ENCODE measurements at regions not wholly inside any gene's neighbourhood (a gene's known extent, or its start where the extent isn't known, plus 50 kb on each side); places are given as distances from the start of the nearest gene placed in this dataset.

DNA sequence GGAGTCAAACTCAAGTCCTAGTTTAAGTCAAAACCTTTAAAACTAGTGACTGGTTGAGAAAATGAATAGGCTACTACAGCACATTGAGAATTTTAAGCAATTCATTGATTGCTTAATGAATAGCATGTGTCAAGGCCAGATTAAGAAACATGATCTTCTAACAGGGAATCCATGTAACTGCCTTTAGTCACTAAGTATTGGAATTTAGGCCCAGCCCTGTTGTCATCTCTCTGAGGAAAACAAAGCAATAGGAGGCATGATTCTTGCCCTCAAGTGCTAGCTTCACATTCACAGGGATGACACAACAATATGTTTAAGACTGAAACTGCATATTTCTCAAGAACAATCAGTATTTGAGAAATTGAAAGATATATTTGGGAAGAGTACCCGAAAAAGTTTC, 70.0 kb upstream of the PTGS2 start (continued):
- TF ChIP-seq NR1H2 (CRISPR knock-in tag; IDR thresholded peaks at IDR 0.05): no peak
- TF ChIP-seq, protein P1, sequence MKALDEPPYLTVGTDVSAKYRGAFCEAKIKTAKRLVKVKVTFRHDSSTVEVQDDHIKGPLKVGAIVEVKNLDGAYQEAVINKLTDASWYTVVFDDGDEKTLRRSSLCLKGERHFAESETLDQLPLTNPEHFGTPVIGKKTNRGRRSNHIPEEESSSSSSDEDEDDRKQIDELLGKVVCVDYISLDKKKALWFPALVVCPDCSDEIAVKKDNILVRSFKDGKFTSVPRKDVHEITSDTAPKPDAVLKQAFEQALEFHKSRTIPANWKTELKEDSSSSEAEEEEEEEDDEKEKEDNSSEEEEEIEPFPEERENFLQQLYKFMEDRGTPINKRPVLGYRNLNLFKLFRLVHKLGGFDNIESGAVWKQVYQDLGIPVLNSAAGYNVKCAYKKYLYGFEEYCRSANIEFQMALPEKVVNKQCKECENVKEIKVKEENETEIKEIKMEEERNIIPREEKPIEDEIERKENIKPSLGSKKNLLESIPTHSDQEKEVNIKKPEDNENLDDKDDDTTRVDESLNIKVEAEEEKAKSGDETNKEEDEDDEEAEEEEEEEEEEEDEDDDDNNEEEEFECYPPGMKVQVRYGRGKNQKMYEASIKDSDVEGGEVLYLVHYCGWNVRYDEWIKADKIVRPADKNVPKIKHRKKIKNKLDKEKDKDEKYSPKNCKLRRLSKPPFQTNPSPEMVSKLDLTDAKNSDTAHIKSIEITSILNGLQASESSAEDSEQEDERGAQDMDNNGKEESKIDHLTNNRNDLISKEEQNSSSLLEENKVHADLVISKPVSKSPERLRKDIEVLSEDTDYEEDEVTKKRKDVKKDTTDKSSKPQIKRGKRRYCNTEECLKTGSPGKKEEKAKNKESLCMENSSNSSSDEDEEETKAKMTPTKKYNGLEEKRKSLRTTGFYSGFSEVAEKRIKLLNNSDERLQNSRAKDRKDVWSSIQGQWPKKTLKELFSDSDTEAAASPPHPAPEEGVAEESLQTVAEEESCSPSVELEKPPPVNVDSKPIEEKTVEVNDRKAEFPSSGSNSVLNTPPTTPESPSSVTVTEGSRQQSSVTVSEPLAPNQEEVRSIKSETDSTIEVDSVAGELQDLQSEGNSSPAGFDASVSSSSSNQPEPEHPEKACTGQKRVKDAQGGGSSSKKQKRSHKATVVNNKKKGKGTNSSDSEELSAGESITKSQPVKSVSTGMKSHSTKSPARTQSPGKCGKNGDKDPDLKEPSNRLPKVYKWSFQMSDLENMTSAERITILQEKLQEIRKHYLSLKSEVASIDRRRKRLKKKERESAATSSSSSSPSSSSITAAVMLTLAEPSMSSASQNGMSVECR (CRISPR knock-in tag; IDR thresholded peaks at IDR 0.05; ENCODE audit: borderline replicate concordance): no peak
- TF ChIP-seq, protein P2, sequence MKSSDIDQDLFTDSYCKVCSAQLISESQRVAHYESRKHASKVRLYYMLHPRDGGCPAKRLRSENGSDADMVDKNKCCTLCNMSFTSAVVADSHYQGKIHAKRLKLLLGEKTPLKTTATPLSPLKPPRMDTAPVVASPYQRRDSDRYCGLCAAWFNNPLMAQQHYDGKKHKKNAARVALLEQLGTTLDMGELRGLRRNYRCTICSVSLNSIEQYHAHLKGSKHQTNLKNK (CRISPR knock-in tag; IDR thresholded peaks at IDR 0.05): no peak

DNA sequence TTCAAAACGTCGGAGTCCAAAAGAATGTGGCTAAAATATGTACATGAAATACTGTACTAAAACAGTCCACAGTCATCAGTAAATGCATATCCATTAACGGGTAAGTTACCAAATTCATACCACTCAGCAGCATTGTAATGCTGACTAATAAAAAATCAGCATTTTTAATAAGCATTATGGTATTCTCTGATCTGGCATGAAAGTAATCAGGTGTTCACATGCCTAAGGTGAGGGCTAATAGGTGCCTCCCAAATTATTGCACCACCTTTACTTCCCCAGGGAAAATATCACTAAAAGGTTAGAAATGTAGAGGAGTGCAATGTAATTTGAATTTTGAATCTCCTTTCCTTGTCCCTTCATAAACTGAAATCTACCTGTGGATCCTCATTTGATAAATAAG, 69.6 kb upstream of the PTGS2 start:
- no peak overlapping the region for H3K27ac Mint-ChIP-seq
- H3K36me3 Mint-ChIP-seq: peaks cover 23% of the 10 kb centered on the region
- TF ChIP-seq, protein P3, sequence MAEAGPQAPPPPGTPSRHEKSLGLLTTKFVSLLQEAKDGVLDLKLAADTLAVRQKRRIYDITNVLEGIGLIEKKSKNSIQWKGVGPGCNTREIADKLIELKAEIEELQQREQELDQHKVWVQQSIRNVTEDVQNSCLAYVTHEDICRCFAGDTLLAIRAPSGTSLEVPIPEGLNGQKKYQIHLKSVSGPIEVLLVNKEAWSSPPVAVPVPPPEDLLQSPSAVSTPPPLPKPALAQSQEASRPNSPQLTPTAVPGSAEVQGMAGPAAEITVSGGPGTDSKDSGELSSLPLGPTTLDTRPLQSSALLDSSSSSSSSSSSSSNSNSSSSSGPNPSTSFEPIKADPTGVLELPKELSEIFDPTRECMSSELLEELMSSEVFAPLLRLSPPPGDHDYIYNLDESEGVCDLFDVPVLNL (CRISPR knock-in tag; IDR thresholded peaks at IDR 0.05; ENCODE audit: borderline replicate concordance, low read depth): no peak
- TF ChIP-seq SP1 (CRISPR knock-in tag; conservative IDR thresholded peaks at IDR 0.05) (no peak), ELF4 (CRISPR knock-in tag; IDR thresholded peaks at IDR 0.05; ENCODE audit: low read depth) (no peak), NFE2L1 (CRISPR knock-in tag; IDR thresholded peaks at IDR 0.05) (no peak), MYBL2 (CRISPR knock-in tag; IDR thresholded peaks at IDR 0.05) (no peak), TEAD4 (CRISPR knock-in tag; IDR thresholded peaks at IDR 0.05) (no peak), ZNF317 (CRISPR knock-in tag; IDR thresholded peaks at IDR 0.05; ENCODE audit: borderline replicate concordance, low read depth) (no peak), SOX15 (CRISPR knock-in tag; IDR thresholded peaks at IDR 0.05) (no peak), ZNF396 (CRISPR knock-in tag; IDR thresholded peaks at IDR 0.05; ENCODE audit: borderline replicate concordance) (no peak), ZNF263 (CRISPR knock-in tag; IDR thresholded peaks at IDR 0.05; ENCODE audit: low read depth) (no peak), SMAD4 (CRISPR knock-in tag; IDR thresholded peaks at IDR 0.05) (no peak), SMAD3 (CRISPR knock-in tag; IDR thresholded peaks at IDR 0.05; ENCODE audit: borderline replicate concordance) (no peak)
- TF ChIP-seq, protein P4, sequence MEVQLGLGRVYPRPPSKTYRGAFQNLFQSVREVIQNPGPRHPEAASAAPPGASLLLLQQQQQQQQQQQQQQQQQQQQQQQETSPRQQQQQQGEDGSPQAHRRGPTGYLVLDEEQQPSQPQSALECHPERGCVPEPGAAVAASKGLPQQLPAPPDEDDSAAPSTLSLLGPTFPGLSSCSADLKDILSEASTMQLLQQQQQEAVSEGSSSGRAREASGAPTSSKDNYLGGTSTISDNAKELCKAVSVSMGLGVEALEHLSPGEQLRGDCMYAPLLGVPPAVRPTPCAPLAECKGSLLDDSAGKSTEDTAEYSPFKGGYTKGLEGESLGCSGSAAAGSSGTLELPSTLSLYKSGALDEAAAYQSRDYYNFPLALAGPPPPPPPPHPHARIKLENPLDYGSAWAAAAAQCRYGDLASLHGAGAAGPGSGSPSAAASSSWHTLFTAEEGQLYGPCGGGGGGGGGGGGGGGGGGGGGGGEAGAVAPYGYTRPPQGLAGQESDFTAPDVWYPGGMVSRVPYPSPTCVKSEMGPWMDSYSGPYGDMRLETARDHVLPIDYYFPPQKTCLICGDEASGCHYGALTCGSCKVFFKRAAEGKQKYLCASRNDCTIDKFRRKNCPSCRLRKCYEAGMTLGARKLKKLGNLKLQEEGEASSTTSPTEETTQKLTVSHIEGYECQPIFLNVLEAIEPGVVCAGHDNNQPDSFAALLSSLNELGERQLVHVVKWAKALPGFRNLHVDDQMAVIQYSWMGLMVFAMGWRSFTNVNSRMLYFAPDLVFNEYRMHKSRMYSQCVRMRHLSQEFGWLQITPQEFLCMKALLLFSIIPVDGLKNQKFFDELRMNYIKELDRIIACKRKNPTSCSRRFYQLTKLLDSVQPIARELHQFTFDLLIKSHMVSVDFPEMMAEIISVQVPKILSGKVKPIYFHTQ (CRISPR knock-in tag; IDR thresholded peaks at IDR 0.05): no peak
- TF ChIP-seq, protein P5, sequence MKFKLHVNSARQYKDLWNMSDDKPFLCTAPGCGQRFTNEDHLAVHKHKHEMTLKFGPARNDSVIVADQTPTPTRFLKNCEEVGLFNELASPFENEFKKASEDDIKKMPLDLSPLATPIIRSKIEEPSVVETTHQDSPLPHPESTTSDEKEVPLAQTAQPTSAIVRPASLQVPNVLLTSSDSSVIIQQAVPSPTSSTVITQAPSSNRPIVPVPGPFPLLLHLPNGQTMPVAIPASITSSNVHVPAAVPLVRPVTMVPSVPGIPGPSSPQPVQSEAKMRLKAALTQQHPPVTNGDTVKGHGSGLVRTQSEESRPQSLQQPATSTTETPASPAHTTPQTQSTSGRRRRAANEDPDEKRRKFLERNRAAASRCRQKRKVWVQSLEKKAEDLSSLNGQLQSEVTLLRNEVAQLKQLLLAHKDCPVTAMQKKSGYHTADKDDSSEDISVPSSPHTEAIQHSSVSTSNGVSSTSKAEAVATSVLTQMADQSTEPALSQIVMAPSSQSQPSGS (CRISPR knock-in tag; IDR thresholded peaks at IDR 0.05; ENCODE audit: borderline replicate concordance, low read depth): no peak
- TF ChIP-seq, protein P6, sequence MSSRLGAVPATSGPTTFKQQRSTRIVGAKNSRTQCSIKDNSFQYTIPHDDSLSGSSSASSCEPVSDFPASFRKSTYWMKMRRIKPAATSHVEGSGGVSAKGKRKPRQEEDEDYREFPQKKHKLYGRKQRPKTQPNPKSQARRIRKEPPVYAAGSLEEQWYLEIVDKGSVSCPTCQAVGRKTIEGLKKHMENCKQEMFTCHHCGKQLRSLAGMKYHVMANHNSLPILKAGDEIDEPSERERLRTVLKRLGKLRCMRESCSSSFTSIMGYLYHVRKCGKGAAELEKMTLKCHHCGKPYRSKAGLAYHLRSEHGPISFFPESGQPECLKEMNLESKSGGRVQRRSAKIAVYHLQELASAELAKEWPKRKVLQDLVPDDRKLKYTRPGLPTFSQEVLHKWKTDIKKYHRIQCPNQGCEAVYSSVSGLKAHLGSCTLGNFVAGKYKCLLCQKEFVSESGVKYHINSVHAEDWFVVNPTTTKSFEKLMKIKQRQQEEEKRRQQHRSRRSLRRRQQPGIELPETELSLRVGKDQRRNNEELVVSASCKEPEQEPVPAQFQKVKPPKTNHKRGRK (CRISPR knock-in tag; IDR thresholded peaks at IDR 0.05; ENCODE audit: borderline replicate concordance): no peak
- TF ChIP-seq, protein P7, sequence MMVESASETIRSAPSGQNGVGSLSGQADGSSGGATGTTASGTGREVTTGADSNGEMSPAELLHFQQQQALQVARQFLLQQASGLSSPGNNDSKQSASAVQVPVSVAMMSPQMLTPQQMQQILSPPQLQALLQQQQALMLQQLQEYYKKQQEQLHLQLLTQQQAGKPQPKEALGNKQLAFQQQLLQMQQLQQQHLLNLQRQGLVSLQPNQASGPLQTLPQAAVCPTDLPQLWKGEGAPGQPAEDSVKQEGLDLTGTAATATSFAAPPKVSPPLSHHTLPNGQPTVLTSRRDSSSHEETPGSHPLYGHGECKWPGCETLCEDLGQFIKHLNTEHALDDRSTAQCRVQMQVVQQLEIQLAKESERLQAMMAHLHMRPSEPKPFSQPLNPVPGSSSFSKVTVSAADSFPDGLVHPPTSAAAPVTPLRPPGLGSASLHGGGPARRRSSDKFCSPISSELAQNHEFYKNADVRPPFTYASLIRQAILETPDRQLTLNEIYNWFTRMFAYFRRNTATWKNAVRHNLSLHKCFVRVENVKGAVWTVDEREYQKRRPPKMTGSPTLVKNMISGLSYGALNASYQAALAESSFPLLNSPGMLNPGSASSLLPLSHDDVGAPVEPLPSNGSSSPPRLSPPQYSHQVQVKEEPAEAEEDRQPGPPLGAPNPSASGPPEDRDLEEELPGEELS (CRISPR knock-in tag; IDR thresholded peaks at IDR 0.05): no peak
- TF ChIP-seq, protein P8, sequence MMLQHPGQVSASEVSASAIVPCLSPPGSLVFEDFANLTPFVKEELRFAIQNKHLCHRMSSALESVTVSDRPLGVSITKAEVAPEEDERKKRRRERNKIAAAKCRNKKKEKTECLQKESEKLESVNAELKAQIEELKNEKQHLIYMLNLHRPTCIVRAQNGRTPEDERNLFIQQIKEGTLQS (CRISPR knock-in tag; conservative IDR thresholded peaks at IDR 0.05): no peak
- H3K27me3 Mint-ChIP-seq (ENCODE audit: low read depth): no peaks in the 10 kb centered on the region
- no peaks in the 10 kb centered on the region for H3K4me1 Mint-ChIP-seq
- peaks cover 27% of the 10 kb centered on the region for H3K9me3 Mint-ChIP-seq
- ATAC-seq (no peak), DNase-seq (ENCODE audit: low spot score) (no peak)
- H3K4me3 Mint-ChIP-seq: no peak overlapping the region
- CTCF ChIA-PET: interaction anchor here (0.8 kb wide), 1 partner anchor 27 kb away, joined by 3 read pairs; no protein-coding TSS in a partner anchor
- POLR2A ChIA-PET: no interaction called here
